K562 (cell line): ENCODE measurements at regions not wholly inside any gene's neighbourhood (a gene's known extent, or its start where the extent isn't known, plus 50 kb on each side); places are given as distances from the start of the nearest gene placed in this dataset.

Source experiments
- ATAC-seq: fragments of 200-7000 bp; cut with Tn5 transposase; 3 replicates; pipeline ENCODE4 v1.9.1; 2020; ENCODE audit warnings: moderate library complexity
- BruUV-seq: library from RNA; stranded (reverse); fragments of 400-500 nt; replicated peaks from 2 replicates; lab custom pipeline; 2021; lab: Mats Ljungman, UMichigan
- CTCF ChIA-PET: fragments of 300-600 bp; formaldehyde crosslinking; extraction: SDS; loops from one replicate; lab custom pipeline; 2021; ENCODE audit warnings: low intra/inter-chr PET ratio; lab: Yijun Ruan, JAX
- POLR2A ChIA-PET: fragments of 300-600, 350-650 bp; sonication (Branson Sonifier 250); formaldehyde crosslinking; extraction: SDS; loops from one replicate; lab custom pipeline; 2021; ENCODE audit warnings: antibody characterized with exemption, inconsistent platforms; lab: Yijun Ruan, JAX
- DNase-seq, 4 experiments: peaks; one replicate each; pipeline versions ENCODE4 v3.0.0 to v3.0.0-alpha.2; 2011 to 2018; ENCODE audit warnings: low spot score in 3 of 4, mixed read lengths in 3 of 4; ENCODE audit errors: extremely low read depth in 1 of 4
- FAIRE-seq: peaks from 2 replicates; lab custom pipeline; 2011; peaks lifted over from hg19 to GRCh38; lab: Jason Lieb, UNC
- H2AFZ ChIP-seq: 2 replicates; pipeline ENCODE4 v1.6.0; 2011; ENCODE audit warnings: low read depth, low read length, control low read depth, inconsistent platforms
- H3K27ac ChIP-seq: fragments of 200-600 bp; 3 replicates; pipeline ENCODE4 v1.8.0; 2011; ENCODE audit warnings: low read depth, mild to moderate bottlenecking, control low read depth, inconsistent platforms, low read length, moderate library complexity, mixed read lengths; ENCODE audit errors: extremely low read depth
- H3K27me3 ChIP-seq, 2 experiments: fragments of 300-600 bp in 1 of 2; 2 replicates in 1 of 2; 3 replicates in 1 of 2; pipeline versions ENCODE4 v1.6.0 to v1.8.0; 2011; ENCODE audit warnings: inconsistent platforms in 2 of 2, low read length in 2 of 2, mild to moderate bottlenecking in 1 of 2, mixed read lengths in 1 of 2, moderate library complexity in 1 of 2; ENCODE audit not compliant: control insufficient read depth in 2 of 2, insufficient read depth in 2 of 2
- H3K36me3 ChIP-seq: fragments of 300-600 bp; 3 replicates; pipeline ENCODE4 v1.8.0; 2011; ENCODE audit warnings: mild to moderate bottlenecking, low read length, inconsistent platforms; ENCODE audit not compliant: control insufficient read depth, insufficient read depth
- H3K4me1 ChIP-seq, 2 experiments: fragments of 200-600 bp in 1 of 2; replicated peaks in 1 of 2; 2 replicates in 1 of 2; 3 replicates in 1 of 2; pipeline versions ENCODE4 v1.5.1 to v1.8.0; 2011; ENCODE audit warnings: inconsistent platforms in 2 of 2, low read length in 2 of 2, mild to moderate bottlenecking in 1 of 2, mixed read lengths in 1 of 2, moderate library complexity in 1 of 2; ENCODE audit not compliant: control insufficient read depth in 2 of 2, insufficient read depth in 2 of 2
- H3K4me2 ChIP-seq: 2 replicates; pipeline ENCODE4 v1.6.1; 2011; ENCODE audit warnings: low read length, control low read depth, inconsistent platforms, mixed read lengths; ENCODE audit not compliant: insufficient read depth
- H3K4me3 ChIP-seq: fragments of 200-600 bp; sonication (generic), shearing (Covaris generic); 2 replicates; pipeline ENCODE4 v1.5.1; 2016; ENCODE audit warnings: control low read depth, inconsistent platforms
- H3K79me2 ChIP-seq: fragments of 200-600 bp; 3 replicates; pipeline ENCODE4 v1.8.0; 2011; ENCODE audit warnings: low read length, inconsistent platforms; ENCODE audit not compliant: control insufficient read depth, insufficient read depth
- H3K9ac ChIP-seq, 2 experiments: 2 replicates each; pipeline versions ENCODE4 v1.6.0 to v1.6.1; 2011; ENCODE audit warnings: low read depth in 2 of 2, low read length in 2 of 2, control low read depth in 1 of 2, inconsistent platforms in 1 of 2, mild to moderate bottlenecking in 1 of 2, mixed read lengths in 1 of 2; ENCODE audit not compliant: insufficient read depth in 1 of 2
- H3K9me1 ChIP-seq: one replicate; pipeline ENCODE4 v1.6.0; 2011; ENCODE audit warnings: inconsistent platforms, mild to moderate bottlenecking, low read length, moderate library complexity; ENCODE audit not compliant: control insufficient read depth, insufficient read depth
- H3K9me3 ChIP-seq: replicated peaks from 2 replicates; pipeline ENCODE4 v1.5.1; 2011; ENCODE audit warnings: low read depth, low read length, inconsistent platforms; ENCODE audit not compliant: control insufficient read depth, insufficient read depth
- H4K20me1 ChIP-seq: replicated peaks from 2 replicates; pipeline ENCODE4 v1.6.1; 2011; ENCODE audit warnings: low read length, inconsistent platforms, mixed read lengths; ENCODE audit not compliant: control insufficient read depth, insufficient read depth
- DACH1 ChIP-seq: fragments of 450-650 bp; IDR thresholded peaks from 2 replicates; pipeline ENCODE4 v1.6.1; 2018; ENCODE audit not compliant: partially characterized antibody
- HNRNPK ChIP-seq: fragments of 200-400 bp; formaldehyde crosslinking; IDR thresholded peaks from one replicate; pipeline ENCODE4 v1.6.1; 2018; ENCODE audit warnings: mild to moderate bottlenecking, low read depth, low read length; ENCODE audit not compliant: poor library complexity, severe bottlenecking
- PHF20 ChIP-seq: fragments of 450-650 bp; IDR thresholded peaks from 2 replicates; pipeline ENCODE4 v1.6.1; 2018; ENCODE audit not compliant: partially characterized antibody
- PTRF ChIP-seq: fragments of 450-650 bp; IDR thresholded peaks from 2 replicates; pipeline ENCODE4 v1.6.1; 2016; ENCODE audit warnings: mild to moderate bottlenecking, missing genetic modification characterization, missing compliant biosample characterization
- RCOR1 ChIP-seq, 2 experiments: IDR thresholded peaks; 2 replicates each; pipeline ENCODE4 v1.6.1; 2012; ENCODE audit warnings: low read depth in 2 of 2, low read length in 2 of 2, borderline replicate concordance in 1 of 2, improper control_type of control experiment in 1 of 2
- SAFB ChIP-seq: fragments of 200-400 bp; formaldehyde crosslinking; IDR thresholded peaks from 2 replicates; pipeline ENCODE4 v1.6.1; 2017; ENCODE audit warnings: low read depth, low read length, borderline replicate concordance
- WGBS: fragments of 100-300 bp; shearing (Covaris generic); methylation state at CpG from one replicate; pipeline ENCODE4 v1.1.6; 2016; ENCODE audit warnings: low coverage, mixed read lengths; ENCODE audit not compliant: insufficient coverage; ENCODE audit errors: missing lambda C conversion rate; 5-methylcytosine and 5-hydroxymethylcytosine counted together
- in situ Hi-C: fragments of 300-500 bp; cut with MboI; formaldehyde crosslinking; loops from 4 replicates; pipeline ENCODE4 v1.15.0; 2018; ENCODE audit warnings: inconsistent platforms, mixed read lengths
- intact Hi-C: fragments of 100-400 bp; cut with micrococcal nuclease; formaldehyde crosslinking; loops from 2 replicates; pipeline ENCODE4 v1.14.2; 2022
- TF ChIP-seq, protein P1 (sequence below): IDR thresholded peaks from 2 replicates; pipeline ENCODE4 v1.6.1; 2012; ENCODE audit warnings: low read depth, low read length, improper control_type of control experiment, borderline replicate concordance
- TF ChIP-seq, protein P2 (sequence below): sonication (generic); formaldehyde crosslinking; IDR thresholded peaks from 2 replicates; pipeline ENCODE4 v1.5.0; 2020; ENCODE audit warnings: missing genetic modification reagents

DNA sequence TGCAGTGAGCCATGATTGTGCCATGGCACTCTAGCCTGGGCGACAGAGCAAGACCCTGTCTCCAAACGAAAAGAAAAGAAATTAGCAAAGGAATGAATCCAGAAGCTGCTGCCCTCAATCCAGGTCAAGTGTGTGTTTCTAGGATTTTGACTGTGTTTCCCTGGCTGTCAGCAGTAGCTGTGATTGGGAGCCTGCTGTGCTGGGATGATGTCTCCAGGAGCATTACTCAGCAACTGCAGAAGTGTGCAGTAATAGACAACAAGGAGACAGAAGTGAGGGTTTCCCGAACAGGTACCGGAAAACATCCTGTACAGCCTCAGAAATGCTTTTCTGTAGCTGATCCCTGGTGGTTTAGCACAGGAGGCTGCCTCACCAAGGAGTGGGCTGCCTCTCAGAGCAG, 492.5 kb downstream of the FUT8 start:
- Histone ChIP-seq H3K27ac (no peak overlapping the region), H3K4me3 (no peak overlapping the region), H3K4me1 (no peaks in the 10 kb centered on the region), H3K36me3 (no peaks in the 10 kb centered on the region), H3K27me3 (no peaks in the 10 kb centered on the region), H3K9me3 (no peaks in the 10 kb centered on the region), H3K4me2 (no peak overlapping the region), H2AFZ (no peak overlapping the region), H3K9me1 (no peaks in the 10 kb centered on the region), H3K79me2 (no peaks in the 10 kb centered on the region), H3K9ac (no peak overlapping the region), H4K20me1 (no peaks in the 10 kb centered on the region; the same call in 1 of the 2 replicates)
- CTCF ChIA-PET = no interaction called here
- POLR2A ChIA-PET = interaction anchor here (0.6 kb wide), 1 partner anchor 410 kb away, joined by 3 read pairs; no protein-coding TSS in a partner anchor
- DNase-seq (no peak), FAIRE-seq (no peak), ATAC-seq (no peak)
- in situ Hi-C loops (no loop called here), intact Hi-C loops (no loop called here)
- WGBS = 0% methylated on average over 2 of the region's 4 CpGs
- TF ChIP-seq, protein P1, sequence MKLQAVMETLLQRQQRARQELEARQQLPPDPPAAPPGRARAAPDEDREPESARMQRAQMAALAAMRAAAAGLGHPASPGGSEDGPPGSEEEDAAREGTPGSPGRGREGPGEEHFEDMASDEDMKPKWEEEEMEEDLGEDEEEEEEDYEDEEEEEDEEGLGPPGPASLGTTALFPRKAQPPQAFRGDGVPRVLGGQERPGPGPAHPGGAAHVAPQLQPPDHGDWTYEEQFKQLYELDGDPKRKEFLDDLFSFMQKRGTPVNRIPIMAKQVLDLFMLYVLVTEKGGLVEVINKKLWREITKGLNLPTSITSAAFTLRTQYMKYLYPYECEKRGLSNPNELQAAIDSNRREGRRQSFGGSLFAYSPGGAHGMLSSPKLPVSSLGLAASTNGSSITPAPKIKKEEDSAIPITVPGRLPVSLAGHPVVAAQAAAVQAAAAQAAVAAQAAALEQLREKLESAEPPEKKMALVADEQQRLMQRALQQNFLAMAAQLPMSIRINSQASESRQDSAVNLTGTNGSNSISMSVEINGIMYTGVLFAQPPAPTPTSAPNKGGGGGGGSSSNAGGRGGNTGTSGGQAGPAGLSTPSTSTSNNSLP = no peak
- no peak for TF ChIP-seq RCOR1 (IDR thresholded peaks at IDR 0.05; ENCODE audit: borderline replicate concordance in 1 of 2, low read depth in 2 of 2, low read length in 2 of 2)
- no peak for TF ChIP-seq PHF20
- TF ChIP-seq, protein P2, sequence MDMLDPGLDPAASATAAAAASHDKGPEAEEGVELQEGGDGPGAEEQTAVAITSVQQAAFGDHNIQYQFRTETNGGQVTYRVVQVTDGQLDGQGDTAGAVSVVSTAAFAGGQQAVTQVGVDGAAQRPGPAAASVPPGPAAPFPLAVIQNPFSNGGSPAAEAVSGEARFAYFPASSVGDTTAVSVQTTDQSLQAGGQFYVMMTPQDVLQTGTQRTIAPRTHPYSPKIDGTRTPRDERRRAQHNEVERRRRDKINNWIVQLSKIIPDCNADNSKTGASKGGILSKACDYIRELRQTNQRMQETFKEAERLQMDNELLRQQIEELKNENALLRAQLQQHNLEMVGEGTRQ = no peak
- TF ChIP-seq HNRNPK = no peak
- TF ChIP-seq SAFB = no peak
- no peak for TF ChIP-seq PTRF (tag)
- TF ChIP-seq DACH1 = no peak
- no TSS peak for BruUV-seq
